ENCODE measurements at regions not wholly inside any gene's neighbourhood (a gene's known extent, or its start where the extent isn't known, plus 50 kb on each side); places are given as distances from the start of the nearest gene placed in this dataset.

DNA sequence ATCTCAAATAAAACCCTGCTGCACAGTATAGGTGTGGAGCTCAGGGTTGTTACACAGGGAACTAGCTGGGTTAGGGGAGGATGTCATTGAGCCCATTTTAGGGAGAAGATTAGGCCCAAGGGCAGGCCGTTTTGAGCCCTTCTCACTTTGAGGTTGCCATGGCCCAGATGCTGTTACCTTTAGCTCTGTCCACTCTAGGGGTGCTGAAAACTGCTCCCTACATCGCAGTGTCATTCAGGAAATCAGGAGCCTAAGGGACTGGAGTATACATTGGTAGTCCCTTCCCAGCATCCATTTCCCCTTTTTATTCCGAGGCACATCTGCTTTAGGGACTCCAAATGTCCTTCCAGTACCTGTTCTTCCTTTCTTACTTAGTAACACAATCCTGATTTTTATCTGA is 79.0 kb upstream of the SELENOK start:
- intact Hi-C loops (cut with DNase I), result loop anchor here in 1 of 2 donors (10.0 kb wide), 1 partner anchor 114 kb away; no protein-coding TSS in a partner anchor
- DNase-seq (ENCODE audit: low spot score), result no peak

DNA sequence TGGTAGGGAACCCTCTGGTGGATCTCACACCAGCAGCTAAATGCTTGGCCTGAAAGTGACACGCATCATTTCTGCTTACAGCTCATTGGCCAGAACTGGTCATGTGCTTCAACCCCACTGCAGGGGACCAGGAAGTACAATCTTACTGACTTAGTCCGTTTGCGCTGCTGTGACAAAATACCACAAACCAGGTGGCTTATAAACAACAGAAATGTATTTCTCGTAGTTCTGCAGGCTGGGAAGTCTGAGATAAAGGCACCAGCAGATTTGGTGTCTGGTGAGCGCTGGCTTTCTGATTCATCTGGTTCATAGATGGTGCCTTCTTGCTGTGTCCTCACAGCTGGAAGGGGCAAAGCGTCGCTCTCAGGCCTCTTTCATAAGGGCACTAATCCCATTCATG is 77.4 kb upstream of the SELENOK start:
- intact Hi-C loops (cut with DNase I), result no loop called here
- DNase-seq (ENCODE audit: low spot score), result no peak

DNA sequence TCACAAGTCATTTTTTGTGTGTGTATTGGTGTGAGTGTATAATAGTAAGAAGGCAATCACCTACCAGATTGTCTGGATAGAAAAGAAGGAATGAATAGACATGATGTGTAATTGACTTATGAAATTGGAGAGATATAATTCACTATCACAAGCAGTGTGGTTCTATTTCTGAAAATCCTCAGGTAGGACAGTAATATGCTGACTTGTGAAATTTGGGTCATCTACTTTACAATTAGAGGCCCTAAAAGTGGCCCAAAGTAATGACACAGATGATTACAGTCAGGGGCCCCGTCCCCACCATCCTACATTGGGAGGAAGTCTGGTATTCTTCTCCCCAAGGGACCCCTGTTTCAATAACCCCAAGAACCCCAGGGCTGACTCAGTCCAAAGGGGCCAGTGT is 73.6 kb upstream of the SELENOK start:
- no peak for DNase-seq (ENCODE audit: low spot score)
- intact Hi-C loops (cut with DNase I), result no loop called here

DNA sequence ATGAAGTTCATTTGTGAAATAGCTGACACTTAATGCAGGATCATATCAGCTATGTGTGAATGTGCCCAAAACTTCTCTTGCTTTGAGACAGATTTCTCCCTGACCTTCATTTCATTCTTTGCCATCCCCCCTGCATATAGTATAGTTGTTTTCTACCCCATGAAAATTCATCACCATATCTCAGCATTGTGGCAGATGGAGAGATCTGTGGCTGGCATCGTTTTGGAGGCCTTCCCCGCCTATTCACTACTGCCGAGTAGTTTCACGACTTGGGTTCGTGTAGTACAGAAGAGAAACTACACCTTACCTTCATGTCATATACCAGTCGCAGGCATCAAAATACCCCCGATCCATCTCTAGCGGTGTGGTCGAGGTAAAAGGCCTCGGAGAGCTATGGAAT is 66.2 kb upstream of the SELENOK start:
- DNase-seq (ENCODE audit: low spot score), result no peak
- intact Hi-C loops (cut with DNase I), result no loop called here

DNA sequence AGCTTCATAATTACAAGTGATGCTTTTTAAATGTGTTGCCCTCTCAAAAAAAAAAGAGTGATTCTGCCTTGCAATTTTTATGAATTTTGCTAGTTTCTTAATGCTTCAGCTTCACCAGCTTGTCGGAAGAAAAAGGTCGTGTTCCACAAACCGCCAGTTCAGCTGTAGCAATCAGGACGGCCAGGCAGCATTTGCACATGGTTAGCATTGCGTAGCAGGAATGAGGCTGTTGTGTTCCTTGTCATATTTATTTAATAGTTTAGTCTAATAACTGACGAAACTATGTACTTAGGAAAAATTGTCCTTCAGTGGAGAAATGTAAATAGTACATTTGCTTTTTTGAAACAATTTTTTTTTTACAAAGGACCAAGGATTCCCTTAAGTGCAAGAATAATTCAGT is 64.9 kb upstream of the SELENOK start:
- intact Hi-C loops (cut with DNase I), result no loop called here
- DNase-seq (ENCODE audit: low spot score), result no peak

DNA sequence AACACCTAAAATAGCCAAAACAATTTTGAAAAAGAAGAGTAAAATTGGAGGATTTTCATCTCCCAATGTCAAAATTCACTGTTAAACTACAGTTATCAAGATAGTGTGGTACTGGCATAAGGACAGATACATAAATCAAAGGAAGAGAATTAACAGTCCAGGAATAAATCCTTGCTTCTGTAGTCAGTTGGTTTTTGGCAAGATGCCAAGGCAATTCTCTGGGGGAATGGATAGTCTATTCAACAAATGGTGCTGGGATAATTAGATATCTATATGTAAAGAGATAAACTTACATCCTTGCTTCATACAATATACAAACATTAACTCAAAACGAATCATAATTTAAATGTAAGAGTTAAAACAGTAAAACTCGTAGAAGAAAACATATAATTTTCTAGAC is 57.9 kb upstream of the SELENOK start:
- DNase-seq (ENCODE audit: low spot score), result no peak
- intact Hi-C loops (cut with DNase I), result no loop called here

DNA sequence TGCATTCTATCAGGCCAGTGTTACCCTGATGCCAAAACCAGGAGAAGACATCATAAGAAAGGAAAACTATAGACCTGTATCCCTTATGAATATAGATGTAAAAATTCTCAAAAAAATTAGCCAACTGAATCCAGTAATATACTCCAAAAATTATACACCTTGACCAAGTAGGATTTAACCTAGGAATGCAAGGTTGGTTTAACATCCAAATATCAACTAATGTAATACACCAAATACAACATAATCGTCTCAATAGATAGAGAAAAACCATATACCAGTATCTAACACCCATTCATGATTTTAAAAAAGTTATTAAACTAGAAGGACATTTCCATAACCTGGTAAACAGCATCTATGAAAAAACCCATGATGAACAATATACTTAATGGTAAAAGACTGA is 56.5 kb upstream of the SELENOK start:
- no peak for DNase-seq (ENCODE audit: low spot score)
- intact Hi-C loops (cut with DNase I), result no loop called here

DNA sequence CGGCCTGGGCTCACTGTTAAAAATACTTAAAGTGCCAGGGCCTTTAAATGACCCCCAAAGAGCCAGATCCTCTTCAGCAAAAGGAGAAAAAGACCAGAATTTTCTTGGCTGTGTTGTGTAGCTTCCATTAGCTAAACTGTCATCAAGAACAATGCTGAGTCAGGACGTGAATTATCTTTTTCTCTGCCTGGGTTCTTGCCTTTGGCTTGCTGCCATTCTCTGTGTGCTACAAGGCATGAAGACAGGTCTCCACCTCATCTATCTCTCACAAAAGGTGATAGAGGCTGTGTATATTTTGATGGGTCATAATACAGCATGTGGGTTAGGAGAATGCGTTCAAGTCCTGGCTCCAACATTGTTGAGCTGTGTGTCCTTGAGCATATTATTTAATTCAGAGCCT is 52.4 kb upstream of the SELENOK start:
- intact Hi-C loops (cut with DNase I), result no loop called here
- no peak for DNase-seq (ENCODE audit: low spot score)

DNA sequence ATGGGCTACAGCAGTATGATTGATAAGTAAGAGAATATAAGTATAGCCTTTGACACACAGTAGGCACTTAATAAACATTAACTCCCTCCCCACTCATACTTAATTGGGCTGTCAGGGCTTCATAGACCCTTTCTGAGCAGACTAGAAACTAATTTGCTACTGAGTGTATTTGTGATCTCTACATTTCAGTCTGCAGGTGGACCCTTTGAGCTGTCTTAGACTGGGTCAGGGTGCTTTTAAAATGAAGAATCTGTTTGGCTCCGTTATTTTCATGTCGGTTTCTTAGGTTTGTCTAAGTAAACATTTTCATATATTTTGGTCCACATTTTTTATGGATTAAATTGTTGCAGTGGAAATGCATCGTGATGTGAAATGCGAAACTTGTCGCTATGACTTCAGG is 50.3 kb upstream of the SELENOK start:
- DNase-seq (ENCODE audit: low spot score), result no peak
- intact Hi-C loops (cut with DNase I), result no loop called here

Measured in posterior vena cava (tissue), 2 donors.